Neural progenitor cell (in vitro differentiated cells): ENCODE measurements at regions not wholly inside any gene's neighbourhood (a gene's known extent, or its start where the extent isn't known, plus 50 kb on each side); places are given as distances from the start of the nearest gene placed in this dataset.

Source experiments
- DNase-seq: peaks from one replicate; pipeline ENCODE4 v3.0.0-alpha.2; 2016; ENCODE audit warnings: low spot score
- H2AFZ ChIP-seq: fragments of 200-600 bp; sonication (generic); replicated peaks from 2 replicates; pipeline ENCODE4 v1.6.1; 2016; ENCODE audit warnings: antibody characterized with exemption
- H3F3A ChIP-seq: fragments of 200-600 bp; sonication (generic); 2 replicates; pipeline ENCODE4 v1.6.1; 2016; ENCODE audit warnings: antibody characterized with exemption, low read depth
- H3K27ac ChIP-seq: fragments of 200-600 bp; sonication (generic); 2 replicates; pipeline ENCODE4 v1.5.1; 2016; ENCODE audit warnings: mild to moderate bottlenecking
- H3K27me3 ChIP-seq: fragments of 200-600 bp; sonication (generic); 2 replicates; pipeline ENCODE4 v1.6.1; 2016; ENCODE audit warnings: mild to moderate bottlenecking, moderate library complexity
- H3K36me3 ChIP-seq: fragments of 200-600 bp; sonication (generic); 2 replicates; pipeline ENCODE4 v1.5.1; 2016
- H3K4me1 ChIP-seq: fragments of 200-600 bp; sonication (generic); 2 replicates; pipeline ENCODE4 v1.6.1; 2016; ENCODE audit warnings: mixed run types
- H3K4me2 ChIP-seq: fragments of 200-600 bp; sonication (generic); 2 replicates; pipeline ENCODE4 v1.6.1; 2016
- H3K4me3 ChIP-seq: fragments of 200-600 bp; sonication (generic); 2 replicates; pipeline ENCODE4 v1.5.1; 2016
- H3K79me2 ChIP-seq: fragments of 200-600 bp; sonication (generic); 2 replicates; pipeline ENCODE4 v1.6.1; 2016; ENCODE audit warnings: low read depth
- H3K9ac ChIP-seq: fragments of 200-600 bp; sonication (generic); 2 replicates; pipeline ENCODE4 v1.6.1; 2016
- H3K9me3 ChIP-seq: fragments of 200-600 bp; sonication (generic); 2 replicates; pipeline ENCODE4 v1.5.1; 2016; ENCODE audit warnings: low read depth
- H4K20me1 ChIP-seq: fragments of 200-600 bp; sonication (generic); 2 replicates; pipeline ENCODE4 v1.6.1; 2016; ENCODE audit warnings: low read depth
- H3K27ac Mint-ChIP-seq: 3 replicates; pipeline ENCODE4 v1.8.0; 2021; ENCODE audit warnings: mixed read lengths
- H3K27me3 Mint-ChIP-seq: 2 replicates; pipeline ENCODE4 v1.8.0; 2022; ENCODE audit warnings: low read depth, mild to moderate bottlenecking, inconsistent platforms, moderate library complexity, mixed read lengths; ENCODE audit not compliant: insufficient read depth
- H3K36me3 Mint-ChIP-seq: 3 replicates; pipeline ENCODE4 v1.8.0; 2021; ENCODE audit warnings: mixed read lengths
- H3K4me1 Mint-ChIP-seq: 3 replicates; pipeline ENCODE4 v1.8.0; 2021; ENCODE audit warnings: mixed read lengths
- H3K4me3 Mint-ChIP-seq: 3 replicates; pipeline ENCODE4 v1.8.0; 2021; ENCODE audit warnings: mild to moderate bottlenecking, moderate library complexity, mixed read lengths
- H3K9me3 Mint-ChIP-seq: 3 replicates; pipeline ENCODE4 v1.8.0; 2020; ENCODE audit warnings: mixed read lengths
- CTCF ChIP-seq: fragments of 200-600 bp; sonication (generic); IDR thresholded peaks from 2 replicates; pipeline ENCODE4 v1.5.1; 2017; ENCODE audit warnings: antibody characterized with exemption, mild to moderate bottlenecking
- EZH2 ChIP-seq: fragments of 200-600 bp; sonication (generic); IDR thresholded peaks from 2 replicates; pipeline ENCODE4 v1.6.1; 2017; ENCODE audit warnings: antibody characterized with exemption, mild to moderate bottlenecking, moderate library complexity
- EZH2phosphoT487 ChIP-seq: fragments of 200-600 bp; sonication (generic); IDR thresholded peaks from 2 replicates; pipeline ENCODE4 v1.6.1; 2017; ENCODE audit warnings: antibody characterized with exemption

GRCh38 chr15:97215629-97216028 is 744.9 kb upstream of the ARRDC4 start:
- no peak overlapping the region for H3K4me3 ChIP-seq
- Mint-ChIP-seq H3K4me1 (no peaks in the 10 kb centered on the region), H3K36me3 (no peaks in the 10 kb centered on the region), H3K27ac (no peak overlapping the region), H3K27me3 (no peaks in the 10 kb centered on the region), H3K9me3 (no peaks in the 10 kb centered on the region), H3K4me3 (no peak overlapping the region)
- H3K36me3 ChIP-seq: no peaks in the 10 kb centered on the region
- no peaks in the 10 kb centered on the region for H4K20me1 ChIP-seq
- DNase-seq: no peak
- H3K27me3 ChIP-seq: no peaks in the 10 kb centered on the region
- no peak overlapping the region for H3K4me2 ChIP-seq
- no peaks in the 10 kb centered on the region for H3K9me3 ChIP-seq
- no peak overlapping the region for H3K27ac ChIP-seq
- H3F3A ChIP-seq: no peaks in the 10 kb centered on the region
- no peak overlapping the region for H3K9ac ChIP-seq
- TF ChIP-seq EZH2 (no peak), EZH2phosphoT487 (no peak), CTCF (no peak)
- H3K79me2 ChIP-seq: no peaks in the 10 kb centered on the region
- H2AFZ ChIP-seq: no peak overlapping the region
- H3K4me1 ChIP-seq: no peaks in the 10 kb centered on the region

- Histone ChIP-seq H3K27me3 (no peaks in the 10 kb centered on the region), H4K20me1 (no peaks in the 10 kb centered on the region), H3K4me2 (no peak overlapping the region), H3K9ac (no peak overlapping the region), H3F3A (no peaks in the 10 kb centered on the region), H3K4me1 (no peaks in the 10 kb centered on the region), H3K4me3 (no peak overlapping the region), H3K27ac (no peak overlapping the region), H2AFZ (no peak overlapping the region), H3K36me3 (no peaks in the 10 kb centered on the region), H3K9me3 (no peaks in the 10 kb centered on the region), H3K79me2 (no peaks in the 10 kb centered on the region)
- Mint-ChIP-seq H3K27ac (no peak overlapping the region), H3K27me3 (peaks cover 3% of the 10 kb centered on the region), H3K4me3 (no peak overlapping the region), H3K4me1 (no peaks in the 10 kb centered on the region), H3K36me3 (peaks cover 6% of the 10 kb centered on the region), H3K9me3 (peaks cover 18% of the 10 kb centered on the region)
- TF ChIP-seq EZH2 (no peak), EZH2phosphoT487 (no peak), CTCF (no peak)
- DNase-seq: no peak
Measured at GRCh38 chr15:97224191-97224641, 736.3 kb upstream of the ARRDC4 start.

GRCh38 chr15:97234851-97235610 is 725.5 kb upstream of the ARRDC4 start:
- H3K9me3 Mint-ChIP-seq: peaks cover 8% of the 10 kb centered on the region
- no peak overlapping the region for H3K4me2 ChIP-seq
- no peaks in the 10 kb centered on the region for H3K79me2 ChIP-seq
- H3K36me3 Mint-ChIP-seq: no peaks in the 10 kb centered on the region
- no peaks in the 10 kb centered on the region for H4K20me1 ChIP-seq
- H3K27ac ChIP-seq: no peak overlapping the region
- DNase-seq: peak; percentile 78
- H3F3A ChIP-seq: no peaks in the 10 kb centered on the region
- H3K9ac ChIP-seq: no peak overlapping the region
- H3K9me3 ChIP-seq: no peaks in the 10 kb centered on the region
- no peaks in the 10 kb centered on the region for H3K4me1 ChIP-seq
- H3K27ac Mint-ChIP-seq: no peak overlapping the region
- TF ChIP-seq EZH2phosphoT487: no peak
- TF ChIP-seq CTCF: peak; percentile 99
- H3K27me3 ChIP-seq: no peaks in the 10 kb centered on the region
- no peak overlapping the region for H2AFZ ChIP-seq
- H3K27me3 Mint-ChIP-seq: peaks cover 15% of the 10 kb centered on the region
- H3K4me1 Mint-ChIP-seq: peaks cover 3% of the 10 kb centered on the region
- H3K36me3 ChIP-seq: no peaks in the 10 kb centered on the region
- H3K4me3 ChIP-seq: no peak overlapping the region
- peak overlapping the region; percentile 37 for H3K4me3 Mint-ChIP-seq
